Keratinocyte (primary cell): ENCODE measurements at regions not wholly inside any gene's neighbourhood (a gene's known extent, or its start where the extent isn't known, plus 50 kb on each side); places are given as distances from the start of the nearest gene placed in this dataset.

ENCODE experiments used
- CTCF ChIP-seq, 3 experiments: IDR thresholded peaks in 1 of 3; conservative IDR thresholded peaks in 1 of 3; optimal IDR thresholded peaks in 1 of 3; 2 replicates in 2 of 3; 3 replicates in 1 of 3; pipeline versions ENCODE3 to v1.5.1; 2011; ENCODE audit warnings: low read length in 3 of 3, mild to moderate bottlenecking in 3 of 3, moderate library complexity in 2 of 3, control low read depth in 1 of 3, inconsistent platforms in 1 of 3; ENCODE audit not compliant: insufficient read depth in 2 of 3; ENCODE audit errors: extremely low read depth in 1 of 3
- EZH2 ChIP-seq: IDR thresholded peaks from one replicate; pipeline ENCODE4 v1.6.1; 2012; ENCODE audit warnings: inconsistent platforms, mild to moderate bottlenecking, low read length, moderate library complexity

GRCh38 chr2:8044046-8044594 is 637.7 kb upstream of the ID2 start:
- TF ChIP-seq CTCF (optimal IDR thresholded peaks at IDR 0.05 in 1 of 3, IDR thresholded peaks at IDR 0.05 in 1 of 3, conservative IDR thresholded peaks at IDR 0.05 in 1 of 3; ENCODE audit: extremely low read depth in 1 of 3, insufficient read depth in 2 of 3, low read length in 3 of 3) (no peak), EZH2 (no peak)
